ENCODE measurements at regions not wholly inside any gene's neighbourhood (a gene's known extent, or its start where the extent isn't known, plus 50 kb on each side); places are given as distances from the start of the nearest gene placed in this dataset.
"Not testable (repeated sequence)": the region's sequence is repeated elsewhere in the genome, so short reads cannot be mapped to it uniquely, and the experiment has no call there.

GRCh38 chr7:23939747-23940146 lies 229.7 kb downstream of the STK31 start:
- not testable (repeated sequence) for TF ChIP-seq POLR2A (IDR thresholded peaks at IDR 0.05); CTCF (IDR thresholded peaks at IDR 0.05); EP300 (IDR thresholded peaks at IDR 0.05; ENCODE audit: low read depth); POLR2AphosphoS5 (IDR thresholded peaks at IDR 0.05)

Measured in transverse colon (tissue), 4 donors.